Activated T-cell treated with anti-CD3 and anti-CD28 coated beads, Interleukin-2, amount 50 U/mL, for 1 hour (primary cell): ENCODE measurements at regions not wholly inside any gene's neighbourhood (a gene's known extent, or its start where the extent isn't known, plus 50 kb on each side); places are given as distances from the start of the nearest gene placed in this dataset.

Experiments used
- DNase-seq: peaks from one replicate; pipeline ENCODE4 v3.0.0-alpha.2; 2020

- no peak for DNase-seq
These were observed 92.9 kb upstream of the RCN1 start for GRCh38 chr11:31997955-31998354.

GRCh38 chr11:31996159-31996881 is 94.6 kb upstream of the RCN1 start:
- no peak for DNase-seq

- no peak for DNase-seq
These were observed 95.3 kb upstream of the RCN1 start for GRCh38 chr11:31995525-31996094.

- no peak for DNase-seq
These were observed 95.8 kb upstream of the RCN1 start for GRCh38 chr11:31995032-31995431.

- no peak for DNase-seq
These were observed 103.5 kb upstream of the RCN1 start for GRCh38 chr11:31987118-31988005.

- no peak for DNase-seq
These were observed 104.5 kb upstream of the RCN1 start for GRCh38 chr11:31986201-31986889.

DNA sequence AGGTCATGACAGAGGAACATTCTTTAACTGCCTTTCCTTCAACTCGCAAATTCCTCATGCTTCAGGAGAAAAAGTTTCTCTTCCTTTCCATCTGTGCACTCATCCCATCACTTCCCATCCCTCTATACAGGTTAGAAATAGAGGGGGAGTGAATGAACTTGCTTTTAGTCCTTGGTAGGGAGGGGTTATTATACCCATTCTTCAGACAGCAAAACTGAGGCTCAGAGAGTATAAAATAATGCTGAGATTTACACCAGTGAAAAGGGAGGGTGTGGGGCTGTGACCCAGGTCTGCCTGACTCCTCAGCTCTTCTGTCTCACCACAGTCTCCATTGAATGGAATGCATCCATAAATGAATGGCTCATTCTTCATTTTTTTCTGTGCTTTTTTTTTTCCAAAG is 109.4 kb upstream of the RCN1 start:
- no peak for DNase-seq

DNA sequence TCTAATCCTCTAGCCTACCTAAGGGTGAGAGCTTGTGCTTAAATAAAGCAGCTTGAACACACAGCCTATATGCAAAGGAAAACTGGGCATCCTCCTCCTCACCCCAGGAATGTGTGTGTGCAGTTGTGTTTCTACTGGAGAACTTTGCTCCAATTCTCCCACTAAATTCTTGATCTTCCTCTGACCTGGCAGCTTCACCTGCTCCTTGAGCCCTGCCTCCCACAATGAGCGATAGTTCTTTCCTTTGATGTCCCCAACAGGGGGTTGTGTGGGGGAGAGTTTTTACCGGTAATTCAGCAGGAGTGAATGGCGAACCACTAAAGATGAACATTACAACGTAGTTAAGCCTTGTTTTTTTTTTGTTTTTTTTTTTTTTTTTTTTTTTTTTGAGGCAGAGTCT is 113.5 kb upstream of the RCN1 start:
- no peak for DNase-seq

GRCh38 chr11:31974366-31975136 is 116.3 kb upstream of the RCN1 start:
- no peak for DNase-seq

DNA sequence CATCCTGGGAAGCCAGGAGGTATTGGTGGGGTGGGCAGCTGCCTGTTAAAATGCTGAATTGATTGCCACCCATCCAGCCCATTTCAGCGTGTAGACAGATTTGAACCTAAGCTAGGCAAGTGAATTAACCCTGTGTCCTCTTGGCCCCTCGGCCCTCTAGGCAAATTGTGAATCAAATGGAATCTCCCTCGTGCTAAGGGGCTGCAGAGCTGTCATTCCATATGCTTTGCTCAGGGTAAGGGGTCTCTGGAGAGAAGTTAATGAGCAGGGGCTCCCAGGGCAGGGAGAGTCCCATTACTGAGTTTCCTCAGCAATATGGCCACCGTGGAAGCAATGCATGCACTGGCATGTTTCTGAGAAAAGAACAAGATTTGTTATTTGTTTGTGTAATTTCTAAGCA is 117.7 kb upstream of the RCN1 start:
- no peak for DNase-seq

DNA sequence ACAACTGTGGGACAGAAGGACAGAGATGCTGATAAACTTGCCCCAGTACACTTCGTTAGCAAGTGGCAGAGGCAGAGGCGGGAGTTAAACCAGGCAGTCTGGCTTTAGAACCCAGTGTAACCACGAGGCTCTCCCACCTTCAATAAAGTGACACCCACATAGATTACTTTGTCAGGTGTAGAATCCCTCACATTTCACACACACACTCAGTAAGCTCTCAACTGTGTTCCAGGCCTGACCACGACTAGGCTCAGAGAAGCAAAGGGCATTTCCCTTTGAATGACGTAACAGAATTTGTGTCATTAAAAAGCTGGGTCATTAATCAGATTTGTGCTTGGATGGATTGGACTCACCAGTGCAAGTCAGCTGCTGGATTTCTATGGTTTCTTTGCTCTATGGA is 118.3 kb upstream of the RCN1 start:
- DNase-seq = no peak

DNA sequence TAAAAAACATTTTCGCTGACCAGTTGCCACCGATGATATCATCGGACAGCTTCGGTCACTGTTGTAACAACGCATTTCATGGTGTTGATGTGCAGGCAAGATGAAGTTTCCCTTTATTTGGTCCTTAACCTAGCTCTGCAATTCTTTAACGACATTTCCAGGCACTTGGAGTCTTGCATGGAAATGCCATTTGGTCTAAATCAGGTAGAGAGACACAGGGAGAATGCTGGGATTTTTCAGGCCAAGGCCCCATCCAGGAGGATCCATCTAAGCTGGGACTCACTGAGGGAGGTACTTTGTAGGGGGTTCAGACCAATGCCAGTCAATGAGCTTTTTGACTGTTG is 121.5 kb upstream of the RCN1 start:
- DNase-seq = no peak

- DNase-seq = no peak
These were observed 122.2 kb upstream of the RCN1 start for GRCh38 chr11:31968461-31969358.

- DNase-seq = no peak
These were observed 123.3 kb upstream of the RCN1 start for GRCh38 chr11:31967404-31968130.

DNA sequence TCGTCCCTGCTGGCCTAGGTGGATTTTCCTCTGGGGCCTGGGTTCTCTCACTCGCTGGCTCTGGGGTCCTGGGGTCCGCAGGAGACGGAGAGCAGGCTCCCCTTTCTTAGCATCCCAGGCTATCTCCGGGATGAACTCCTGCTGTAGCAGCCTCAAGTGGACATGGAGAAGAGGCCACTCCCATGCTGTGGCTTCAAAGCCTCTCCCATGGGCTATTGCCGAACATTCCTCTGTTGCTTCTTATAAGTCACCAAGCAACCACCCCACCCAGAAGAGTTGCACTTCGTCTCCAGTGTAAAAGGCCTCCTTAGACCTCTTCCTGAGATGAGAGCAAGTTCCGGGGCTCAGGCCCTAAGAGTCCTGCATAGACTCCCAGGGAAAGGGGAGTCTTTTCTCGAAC is 124.0 kb upstream of the RCN1 start:
- no peak for DNase-seq

DNA sequence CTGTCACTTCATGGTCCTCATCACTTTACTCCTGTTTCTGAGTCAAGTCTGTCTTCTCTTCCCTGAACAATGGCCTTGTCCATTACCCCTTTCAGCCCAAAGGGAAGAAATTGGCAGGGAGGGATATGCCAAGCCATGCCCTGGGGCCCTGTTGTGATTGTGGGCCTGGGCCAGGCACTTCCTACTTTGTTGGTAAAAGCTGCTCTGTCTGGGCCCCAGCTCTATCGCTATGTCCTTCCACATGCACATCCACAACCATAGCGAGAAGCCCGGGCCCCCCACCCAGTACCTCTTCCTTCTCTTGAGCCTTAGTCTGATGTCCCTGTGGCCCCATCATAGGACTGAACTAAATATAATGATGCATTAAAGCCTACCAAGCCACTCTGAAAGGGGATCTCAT is 126.7 kb upstream of the RCN1 start:
- DNase-seq = no peak

- no peak for DNase-seq
These were observed 130.7 kb upstream of the RCN1 start for GRCh38 chr11:31960126-31960525.

GRCh38 chr11:31959716-31960115 is 131.2 kb upstream of the RCN1 start:
- no peak for DNase-seq

DNA sequence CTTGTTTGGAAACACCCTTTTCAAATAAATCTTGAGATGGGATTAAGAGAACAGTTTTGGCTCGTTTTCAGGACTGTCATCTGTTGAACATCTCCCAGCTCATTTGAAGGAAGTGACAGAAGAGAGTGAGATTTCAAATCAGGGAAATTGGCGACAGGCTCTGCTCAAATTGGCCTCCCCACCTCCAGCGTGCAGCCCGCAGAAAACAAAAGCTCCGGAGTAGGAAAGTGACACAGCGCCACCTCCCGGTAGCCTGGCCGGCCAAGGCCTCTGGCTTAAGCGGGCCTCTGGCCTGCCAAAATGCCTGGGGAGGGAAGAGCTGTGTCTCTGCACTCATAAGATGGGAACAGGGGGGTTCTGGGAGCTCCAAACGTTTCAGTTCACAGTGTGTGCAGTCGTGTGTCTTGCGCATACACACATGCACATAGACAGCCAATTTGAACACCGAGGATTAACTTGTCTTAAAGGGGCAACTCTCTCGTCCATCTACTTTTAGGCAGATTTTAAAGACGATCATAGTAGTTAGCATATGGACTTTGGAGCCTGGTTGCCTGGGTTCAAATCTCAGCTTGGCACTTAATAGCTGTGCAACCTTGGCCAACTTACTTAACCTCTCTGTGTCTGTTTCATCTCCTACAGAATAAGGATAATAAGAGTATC is 132.7 kb upstream of the RCN1 start:
- DNase-seq = peak; percentile 51

DNA sequence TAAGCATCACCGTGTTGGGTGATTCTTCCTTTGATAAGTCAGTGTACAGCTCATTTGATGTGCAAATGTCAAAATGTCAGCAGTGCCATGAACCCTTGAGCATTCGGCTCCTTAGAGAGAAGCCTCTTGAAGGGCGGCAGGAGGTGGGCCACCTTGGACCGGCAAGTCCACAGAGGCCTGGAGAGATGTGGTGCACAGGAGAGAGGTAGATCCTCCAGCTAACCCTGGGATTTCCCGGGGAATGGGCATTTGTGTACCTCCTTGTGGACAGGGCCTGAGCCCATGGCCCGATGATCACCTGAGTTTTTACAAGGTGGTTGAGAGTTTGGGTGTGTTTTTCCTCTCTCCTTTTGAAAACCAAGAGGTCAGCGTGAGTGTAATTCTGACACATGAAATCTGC is 133.2 kb upstream of the RCN1 start:
- DNase-seq = no peak
